ENCODE measurements at regions not wholly inside any gene's neighbourhood (a gene's known extent, or its start where the extent isn't known, plus 50 kb on each side); places are given as distances from the start of the nearest gene placed in this dataset.

GRCh38 chr5:61828856-61829255 is 477.1 kb upstream of the KIF2A start:
- H3K36me3 ChIP-seq (replicated peaks; ENCODE audit: low read depth, low read length) = no peaks in the 10 kb centered on the region
- H3K27me3 ChIP-seq (ENCODE audit: low read depth, low read length) = no peaks in the 10 kb centered on the region
- H3K9me3 ChIP-seq (ENCODE audit: insufficient read depth, low read length) = no peaks in the 10 kb centered on the region
- no peak overlapping the region for H3K27ac ChIP-seq (ENCODE audit: low read length)
- no peak for TF ChIP-seq CTCF (IDR thresholded peaks at IDR 0.05; ENCODE audit: low read depth, low read length)
- TF ChIP-seq EZH2phosphoT487 (IDR thresholded peaks at IDR 0.05; ENCODE audit: low read depth) = no peak
- H3K4me3 ChIP-seq (ENCODE audit: low read length) = no peak overlapping the region
- H2AFZ ChIP-seq (ENCODE audit: low read depth, low read length) = no peak overlapping the region
- H3K79me2 ChIP-seq (ENCODE audit: low read length) = no peaks in the 10 kb centered on the region
- no peaks in the 10 kb centered on the region for H3K4me1 ChIP-seq (ENCODE audit: low read length)
- no peak overlapping the region for H3K9ac ChIP-seq (ENCODE audit: low read length)
- no peak overlapping the region for H3K4me2 ChIP-seq (ENCODE audit: low read length)
- no peaks in the 10 kb centered on the region for H4K20me1 ChIP-seq (ENCODE audit: insufficient read depth, low read length)

- Histone ChIP-seq H3K9me3 (ENCODE audit: insufficient read depth, low read length) (no peaks in the 10 kb centered on the region), H3K27ac (ENCODE audit: low read length) (no peak overlapping the region), H3K9ac (ENCODE audit: low read length) (no peak overlapping the region), H3K4me3 (ENCODE audit: low read length) (no peak overlapping the region), H4K20me1 (ENCODE audit: insufficient read depth, low read length) (no peaks in the 10 kb centered on the region), H3K4me2 (ENCODE audit: low read length) (no peak overlapping the region), H3K36me3 (replicated peaks; ENCODE audit: low read depth, low read length) (no peaks in the 10 kb centered on the region), H3K27me3 (ENCODE audit: low read depth, low read length) (no peaks in the 10 kb centered on the region), H3K79me2 (ENCODE audit: low read length) (no peaks in the 10 kb centered on the region), H3K4me1 (ENCODE audit: low read length) (no peaks in the 10 kb centered on the region), H2AFZ (ENCODE audit: low read depth, low read length) (no peak overlapping the region)
- no peak for TF ChIP-seq EZH2phosphoT487 (IDR thresholded peaks at IDR 0.05; ENCODE audit: low read depth)
- no peak for TF ChIP-seq CTCF (IDR thresholded peaks at IDR 0.05; ENCODE audit: low read depth, low read length)
These were observed 474.3 kb upstream of the KIF2A start for GRCh38 chr5:61831736-61832135.

DNA sequence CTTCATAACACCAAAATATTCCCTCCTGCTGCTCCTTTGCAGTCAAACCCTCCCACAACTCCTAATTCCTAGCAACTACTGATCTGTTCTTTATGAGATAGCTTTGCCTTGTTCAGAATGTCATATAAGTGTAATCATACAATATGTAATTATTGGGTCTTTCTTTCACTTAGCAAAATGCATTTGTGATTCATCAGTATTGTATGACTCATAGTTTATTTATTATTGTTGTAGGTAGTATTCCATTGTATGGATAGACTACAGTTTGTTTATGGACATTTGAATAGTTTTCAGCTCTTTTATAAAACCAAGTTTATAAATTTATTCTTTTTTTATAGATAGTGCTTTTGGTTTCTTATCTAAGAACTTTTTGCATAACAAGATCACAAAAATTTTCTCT is 468.2 kb upstream of the KIF2A start:
- no peak overlapping the region for H3K27ac ChIP-seq (ENCODE audit: low read length)
- H3K4me3 ChIP-seq (ENCODE audit: low read length) = no peak overlapping the region
- no peak overlapping the region for H3K9ac ChIP-seq (ENCODE audit: low read length)
- H3K79me2 ChIP-seq (ENCODE audit: low read length) = no peaks in the 10 kb centered on the region
- H3K9me3 ChIP-seq (ENCODE audit: insufficient read depth, low read length) = no peaks in the 10 kb centered on the region
- H3K4me1 ChIP-seq (ENCODE audit: low read length) = no peaks in the 10 kb centered on the region
- no peak for TF ChIP-seq EZH2phosphoT487 (IDR thresholded peaks at IDR 0.05; ENCODE audit: low read depth)
- TF ChIP-seq CTCF (IDR thresholded peaks at IDR 0.05; ENCODE audit: low read depth, low read length) = no peak
- no peak overlapping the region for H3K4me2 ChIP-seq (ENCODE audit: low read length)
- H3K27me3 ChIP-seq (ENCODE audit: low read depth, low read length) = no peaks in the 10 kb centered on the region
- H4K20me1 ChIP-seq (ENCODE audit: insufficient read depth, low read length) = no peaks in the 10 kb centered on the region
- no peaks in the 10 kb centered on the region for H3K36me3 ChIP-seq (replicated peaks; ENCODE audit: low read depth, low read length)
- H2AFZ ChIP-seq (ENCODE audit: low read depth, low read length) = no peak overlapping the region

DNA sequence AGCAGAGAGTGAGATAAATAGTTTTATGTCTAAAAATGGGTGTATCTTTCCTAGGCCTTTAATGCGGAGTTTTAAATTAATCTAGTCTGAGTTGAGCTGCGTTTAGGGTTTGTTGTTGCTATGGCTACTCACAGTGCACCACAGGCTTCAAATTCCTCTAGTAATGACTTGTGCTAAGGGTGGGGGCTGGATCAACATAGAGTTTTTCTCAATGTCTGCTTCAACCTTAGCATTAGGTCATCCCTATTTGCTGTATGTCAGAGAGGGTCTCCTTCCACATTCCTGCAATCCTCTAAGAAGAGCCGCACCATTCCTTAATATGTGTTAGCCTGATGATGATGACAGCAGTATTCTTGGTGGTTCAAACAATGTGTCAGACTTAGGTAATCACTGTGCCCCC is 465.6 kb upstream of the KIF2A start:
- Histone ChIP-seq H3K27ac (ENCODE audit: low read length) (no peak overlapping the region), H3K9me3 (ENCODE audit: insufficient read depth, low read length) (no peaks in the 10 kb centered on the region), H4K20me1 (ENCODE audit: insufficient read depth, low read length) (no peaks in the 10 kb centered on the region), H3K36me3 (replicated peaks; ENCODE audit: low read depth, low read length) (no peaks in the 10 kb centered on the region), H3K4me2 (ENCODE audit: low read length) (no peak overlapping the region), H3K9ac (ENCODE audit: low read length) (no peak overlapping the region), H3K79me2 (ENCODE audit: low read length) (no peaks in the 10 kb centered on the region), H3K27me3 (ENCODE audit: low read depth, low read length) (no peaks in the 10 kb centered on the region), H2AFZ (ENCODE audit: low read depth, low read length) (no peak overlapping the region), H3K4me3 (ENCODE audit: low read length) (no peak overlapping the region), H3K4me1 (ENCODE audit: low read length) (no peaks in the 10 kb centered on the region)
- TF ChIP-seq EZH2phosphoT487 (IDR thresholded peaks at IDR 0.05; ENCODE audit: low read depth) (no peak), CTCF (IDR thresholded peaks at IDR 0.05; ENCODE audit: low read depth, low read length) (no peak)

Measured in OCI-LY3 (cell line).